Caco-2 (cell line): ENCODE measurements at regions not wholly inside any gene's neighbourhood (a gene's known extent, or its start where the extent isn't known, plus 50 kb on each side); places are given as distances from the start of the nearest gene placed in this dataset.

Experiments used
- BruUV-seq: library from RNA; stranded (reverse); fragments of 400-500 nt; replicated peaks from 2 replicates; lab custom pipeline; 2021; lab: Mats Ljungman, UMichigan
- CTCF ChIA-PET: fragments of 300-600 bp; sonication (Branson Sonifier 250); formaldehyde crosslinking; loops from one replicate; lab custom pipeline; 2022; ENCODE audit warnings: antibody characterized with exemption; lab: Charles Lee
- POLR2A ChIA-PET: fragments of 300-600 bp; sonication (Branson Sonifier 250); formaldehyde crosslinking; loops from one replicate; lab custom pipeline; 2022; ENCODE audit warnings: antibody characterized with exemption; lab: Charles Lee
- DNase-seq, 2 experiments: peaks; one replicate each; pipeline versions ENCODE4 v3.0.0 to v3.0.0-alpha.2; 2020 to 2022
- H3K27me3 ChIP-seq: replicated peaks from 2 replicates; pipeline ENCODE4 v1.6.0; 2011; ENCODE audit warnings: low read length; ENCODE audit not compliant: control insufficient read depth, insufficient read depth
- H3K36me3 ChIP-seq: 2 replicates; pipeline ENCODE4 v1.5.1; 2011; ENCODE audit warnings: low read length; ENCODE audit not compliant: control insufficient read depth, insufficient read depth
- H3K4me1 ChIP-seq: fragments of 250-450 bp; sonication (Bioruptor Pico); 2 replicates; pipeline ENCODE4 v1.5.1; 2020; ENCODE audit warnings: mild to moderate bottlenecking
- H3K4me3 ChIP-seq: 2 replicates; pipeline ENCODE4 v1.5.1; 2011; ENCODE audit warnings: low read depth, mild to moderate bottlenecking, control low read depth, low read length
- H3K9me3 ChIP-seq: fragments of 250-450 bp; sonication (Bioruptor Pico); 2 replicates; pipeline ENCODE4 v1.5.1; 2020; ENCODE audit warnings: mild to moderate bottlenecking, moderate library complexity
- H3K27ac Mint-ChIP-seq: one replicate; pipeline ENCODE4 v1.8.0; 2022; ENCODE audit warnings: mixed read lengths; ENCODE audit not compliant: unreplicated experiment
- H3K27me3 Mint-ChIP-seq: one replicate; pipeline ENCODE4 v1.8.0; 2022; ENCODE audit warnings: mixed read lengths; ENCODE audit not compliant: insufficient read depth, unreplicated experiment
- H3K36me3 Mint-ChIP-seq: one replicate; pipeline ENCODE4 v1.8.0; 2022; ENCODE audit warnings: mild to moderate bottlenecking, mixed read lengths; ENCODE audit not compliant: insufficient read depth, unreplicated experiment
- H3K4me1 Mint-ChIP-seq: one replicate; pipeline ENCODE4 v1.8.0; 2022; ENCODE audit warnings: low read depth, mixed read lengths; ENCODE audit not compliant: unreplicated experiment
- H3K4me3 Mint-ChIP-seq: one replicate; pipeline ENCODE4 v1.8.0; 2022; ENCODE audit warnings: mild to moderate bottlenecking, moderate library complexity, mixed read lengths; ENCODE audit not compliant: unreplicated experiment
- H3K9me3 Mint-ChIP-seq: one replicate; pipeline ENCODE4 v1.8.0; 2022; ENCODE audit warnings: mixed read lengths; ENCODE audit not compliant: unreplicated experiment
- intact Hi-C: fragments of 100-400 bp; cut with micrococcal nuclease; formaldehyde crosslinking; loops from one replicate; pipeline ENCODE4 v1.10.0; 2022; ENCODE audit not compliant: unreplicated experiment
- TF ChIP-seq, protein P1 (sequence below), 2 experiments: fragments of 200-600 bp in 1 of 2; IDR thresholded peaks; 1 replicate in 1 of 2; 2 replicates in 1 of 2; pipeline versions ENCODE4 v1.5.1 to v1.8.0; 2011 to 2022; ENCODE audit warnings: antibody characterized with exemption in 1 of 2, control low read depth in 1 of 2, inconsistent platforms in 1 of 2, low read depth in 1 of 2, low read length in 1 of 2, mild to moderate bottlenecking in 1 of 2, moderate library complexity in 1 of 2; ENCODE audit not compliant: insufficient read depth in 1 of 2, severe bottlenecking in 1 of 2, unreplicated experiment in 1 of 2

DNA sequence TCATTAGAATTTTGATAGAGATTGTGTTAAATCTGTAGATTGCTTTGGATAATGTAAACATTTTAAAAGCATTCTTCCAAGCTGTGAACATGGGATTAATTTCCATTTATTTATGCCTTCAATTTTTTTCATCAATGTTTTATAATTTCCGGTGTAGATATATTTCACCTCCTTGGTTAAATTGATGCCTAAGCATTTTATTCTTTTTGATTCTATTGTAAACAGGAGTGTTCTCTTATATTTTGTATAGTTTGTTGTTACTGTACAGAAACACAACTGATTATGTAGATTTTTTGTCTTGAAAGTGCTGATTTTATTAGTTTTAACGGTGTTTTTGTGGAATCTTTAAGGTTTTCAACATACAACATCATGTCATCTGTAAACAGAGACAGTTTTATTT is 355.0 kb downstream of the EDEM1 start:
- DNase-seq = no peak
- H3K27me3 ChIP-seq = no peaks in the 10 kb centered on the region
- H3K4me3 ChIP-seq = no peak overlapping the region
- H3K36me3 Mint-ChIP-seq = no peaks in the 10 kb centered on the region
- no peaks in the 10 kb centered on the region for H3K36me3 ChIP-seq
- peaks cover 47% of the 10 kb centered on the region for H3K9me3 Mint-ChIP-seq
- intact Hi-C loops = no loop called here
- H3K4me1 Mint-ChIP-seq = no peaks in the 10 kb centered on the region
- H3K9me3 ChIP-seq = no peaks in the 10 kb centered on the region
- TF ChIP-seq, protein P1, sequence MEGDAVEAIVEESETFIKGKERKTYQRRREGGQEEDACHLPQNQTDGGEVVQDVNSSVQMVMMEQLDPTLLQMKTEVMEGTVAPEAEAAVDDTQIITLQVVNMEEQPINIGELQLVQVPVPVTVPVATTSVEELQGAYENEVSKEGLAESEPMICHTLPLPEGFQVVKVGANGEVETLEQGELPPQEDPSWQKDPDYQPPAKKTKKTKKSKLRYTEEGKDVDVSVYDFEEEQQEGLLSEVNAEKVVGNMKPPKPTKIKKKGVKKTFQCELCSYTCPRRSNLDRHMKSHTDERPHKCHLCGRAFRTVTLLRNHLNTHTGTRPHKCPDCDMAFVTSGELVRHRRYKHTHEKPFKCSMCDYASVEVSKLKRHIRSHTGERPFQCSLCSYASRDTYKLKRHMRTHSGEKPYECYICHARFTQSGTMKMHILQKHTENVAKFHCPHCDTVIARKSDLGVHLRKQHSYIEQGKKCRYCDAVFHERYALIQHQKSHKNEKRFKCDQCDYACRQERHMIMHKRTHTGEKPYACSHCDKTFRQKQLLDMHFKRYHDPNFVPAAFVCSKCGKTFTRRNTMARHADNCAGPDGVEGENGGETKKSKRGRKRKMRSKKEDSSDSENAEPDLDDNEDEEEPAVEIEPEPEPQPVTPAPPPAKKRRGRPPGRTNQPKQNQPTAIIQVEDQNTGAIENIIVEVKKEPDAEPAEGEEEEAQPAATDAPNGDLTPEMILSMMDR (IDR thresholded peaks at IDR 0.05; ENCODE audit: insufficient read depth in 1 of 2, low read depth in 1 of 2, low read length in 1 of 2, severe bottlenecking in 1 of 2, unreplicated experiment in 1 of 2) = no peak
- peaks cover 8% of the 10 kb centered on the region; the same call in 1 of the 2 replicates for H3K4me1 ChIP-seq
- POLR2A ChIA-PET = no interaction called here
- no peak overlapping the region for H3K4me3 Mint-ChIP-seq
- CTCF ChIA-PET = no interaction called here
- H3K27ac Mint-ChIP-seq = no peak overlapping the region
- H3K27me3 Mint-ChIP-seq = no peaks in the 10 kb centered on the region
- no TSS peak for BruUV-seq

- no peak for DNase-seq
- BruUV-seq = no TSS peak
- no peaks in the 10 kb centered on the region for H3K9me3 ChIP-seq
- no peaks in the 10 kb centered on the region for H3K27me3 ChIP-seq
- CTCF ChIA-PET = no interaction called here
- TF ChIP-seq, protein P1 (IDR thresholded peaks at IDR 0.05; ENCODE audit: insufficient read depth in 1 of 2, low read depth in 1 of 2, low read length in 1 of 2, severe bottlenecking in 1 of 2, unreplicated experiment in 1 of 2) = no peak
- peaks cover 8% of the 10 kb centered on the region; the same call in 1 of the 2 replicates for H3K4me1 ChIP-seq
- Mint-ChIP-seq H3K36me3 (no peaks in the 10 kb centered on the region), H3K27me3 (no peaks in the 10 kb centered on the region), H3K4me3 (no peak overlapping the region), H3K9me3 (peaks cover 41% of the 10 kb centered on the region), H3K27ac (no peak overlapping the region), H3K4me1 (no peaks in the 10 kb centered on the region)
- H3K36me3 ChIP-seq = no peaks in the 10 kb centered on the region
- intact Hi-C loops = no loop called here
- POLR2A ChIA-PET = no interaction called here
- no peak overlapping the region for H3K4me3 ChIP-seq
Observed at GRCh38 chr3:5543047-5543446, 355.5 kb downstream of the EDEM1 start.

GRCh38 chr3:5545719-5546118 is 358.2 kb downstream of the EDEM1 start:
- Histone ChIP-seq H3K27me3 (no peaks in the 10 kb centered on the region), H3K9me3 (no peaks in the 10 kb centered on the region), H3K4me3 (no peak overlapping the region), H3K36me3 (no peaks in the 10 kb centered on the region), H3K4me1 (no peaks in the 10 kb centered on the region)
- ChIA-PET CTCF (no interaction called here), POLR2A (no interaction called here)
- intact Hi-C loops = no loop called here
- TF ChIP-seq, protein P1 (IDR thresholded peaks at IDR 0.05; ENCODE audit: insufficient read depth in 1 of 2, low read depth in 1 of 2, low read length in 1 of 2, severe bottlenecking in 1 of 2, unreplicated experiment in 1 of 2) = no peak
- DNase-seq = no peak
- Mint-ChIP-seq H3K36me3 (no peaks in the 10 kb centered on the region), H3K4me1 (no peaks in the 10 kb centered on the region), H3K4me3 (no peak overlapping the region), H3K9me3 (peaks cover 34% of the 10 kb centered on the region), H3K27me3 (peaks cover 2% of the 10 kb centered on the region), H3K27ac (no peak overlapping the region)
- no TSS peak for BruUV-seq
